HG03066 (cell line): ENCODE measurements at regions not wholly inside any gene's neighbourhood (a gene's known extent, or its start where the extent isn't known, plus 50 kb on each side); places are given as distances from the start of the nearest gene placed in this dataset.

Experiments
- ATAC-seq: cut with Tn5 transposase; IDR thresholded peaks from one replicate; pipeline ENCODE4 v1.9.1; 2021; ENCODE audit warnings: low read depth; ENCODE audit not compliant: unreplicated experiment

DNA sequence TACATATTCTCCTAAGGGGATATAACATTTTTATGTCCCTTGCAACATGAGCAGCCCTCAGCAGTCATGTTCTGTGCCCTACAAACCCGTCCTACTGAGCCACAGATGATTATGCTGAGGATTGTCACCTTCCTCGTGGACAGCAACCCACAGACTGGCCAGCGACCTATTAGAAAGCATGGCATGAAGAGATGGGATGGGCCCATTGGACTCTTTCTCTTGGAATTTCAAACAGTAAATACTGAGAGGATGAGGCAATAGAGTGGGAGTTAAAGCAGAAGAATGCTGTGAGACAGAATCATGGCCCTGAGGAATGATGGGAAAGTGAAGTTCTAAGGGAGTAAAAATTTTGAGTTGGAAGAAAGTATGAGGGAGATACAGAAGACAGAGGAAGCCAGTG, 149.9 kb upstream of the BTG1 start:
- no peak for ATAC-seq

DNA sequence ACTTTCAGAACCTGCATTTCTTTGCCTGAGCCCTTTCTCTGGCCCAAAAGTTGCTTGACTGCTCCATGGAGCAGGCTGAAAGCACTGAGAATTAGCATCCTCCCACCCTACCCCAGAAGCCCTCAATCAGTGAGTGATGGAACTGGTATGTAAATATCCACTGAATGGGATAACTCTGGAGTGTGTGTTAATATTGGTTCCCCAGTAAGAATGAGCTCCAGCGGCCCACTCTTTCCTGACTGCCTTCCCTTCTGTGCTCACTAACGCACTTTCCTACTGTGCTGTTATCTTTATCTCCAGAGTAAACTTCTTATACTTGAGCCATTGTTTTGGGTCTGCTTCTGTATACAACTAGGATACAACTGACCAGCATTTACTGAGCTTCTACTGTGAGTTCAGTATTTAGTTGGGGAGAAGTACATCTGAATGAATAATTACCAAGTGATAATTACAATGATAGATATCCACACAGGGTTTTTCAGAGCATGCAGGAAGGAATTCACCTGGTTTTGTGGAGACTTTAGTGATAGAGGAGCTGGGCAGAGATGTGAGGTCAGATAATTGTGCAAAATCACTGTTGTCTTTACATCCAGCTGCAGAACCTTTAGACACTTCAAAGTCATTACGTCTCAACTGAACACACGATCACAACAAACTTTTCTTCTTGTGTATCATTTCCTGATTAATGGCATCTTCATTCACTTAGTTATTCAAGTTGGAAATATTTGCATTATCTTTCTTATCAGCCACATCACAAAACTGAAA, 149.2 kb upstream of the BTG1 start:
- no peak for ATAC-seq

DNA sequence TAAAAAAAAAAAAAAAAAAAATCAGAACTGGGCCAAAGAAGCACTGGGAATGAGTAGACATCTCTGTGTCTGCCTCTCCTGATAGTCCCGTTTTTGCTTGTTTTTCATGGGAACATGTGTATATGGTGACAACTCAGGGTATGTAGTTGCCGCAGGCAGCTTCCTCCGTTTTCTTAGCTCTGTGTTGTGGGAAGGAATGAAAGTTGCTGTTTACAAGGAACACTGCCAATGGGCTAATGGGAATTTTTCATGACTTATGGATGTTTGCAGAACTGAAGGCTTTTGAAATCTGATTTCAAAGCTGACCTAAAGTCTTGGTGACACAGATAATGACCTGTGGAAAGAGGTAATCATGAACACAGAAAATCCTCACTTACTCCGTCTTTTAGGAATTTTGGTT, 146.4 kb upstream of the BTG1 start:
- no peak for ATAC-seq

DNA sequence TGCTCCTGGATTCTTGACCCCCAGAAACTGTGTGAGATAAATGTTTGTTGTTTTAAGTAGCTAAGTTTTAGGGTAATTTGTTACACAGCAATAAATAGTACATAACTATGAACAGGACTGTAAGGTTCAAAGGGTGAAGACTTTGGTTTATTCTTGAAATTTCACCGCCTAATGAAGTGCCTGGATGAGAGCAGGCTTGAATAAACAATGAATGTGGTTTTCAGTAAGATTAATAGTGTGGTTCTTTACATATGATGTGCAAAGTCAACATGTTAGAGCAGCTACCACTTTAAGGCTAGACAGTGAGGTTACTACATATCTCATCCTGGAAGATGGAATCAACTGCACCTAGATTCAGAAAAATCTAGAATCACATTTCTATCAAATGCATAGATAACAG, 145.2 kb upstream of the BTG1 start:
- no peak for ATAC-seq

DNA sequence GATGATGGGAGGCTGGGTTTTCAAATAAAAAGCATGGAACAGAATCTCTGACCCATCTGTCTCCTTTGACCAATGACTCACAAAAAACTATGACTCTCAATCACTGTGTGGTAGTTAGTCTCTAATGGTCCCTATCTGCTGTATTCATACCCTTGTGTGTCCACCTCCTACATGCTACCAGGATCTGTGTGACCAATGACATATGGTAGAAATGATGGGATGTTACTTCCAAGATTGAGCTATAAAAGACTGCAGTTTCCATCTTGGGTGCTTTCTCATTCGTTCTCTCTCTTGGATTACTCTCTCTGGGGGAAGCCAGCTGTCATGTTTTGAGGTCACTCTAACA, 144.7 kb upstream of the BTG1 start:
- no peak for ATAC-seq

DNA sequence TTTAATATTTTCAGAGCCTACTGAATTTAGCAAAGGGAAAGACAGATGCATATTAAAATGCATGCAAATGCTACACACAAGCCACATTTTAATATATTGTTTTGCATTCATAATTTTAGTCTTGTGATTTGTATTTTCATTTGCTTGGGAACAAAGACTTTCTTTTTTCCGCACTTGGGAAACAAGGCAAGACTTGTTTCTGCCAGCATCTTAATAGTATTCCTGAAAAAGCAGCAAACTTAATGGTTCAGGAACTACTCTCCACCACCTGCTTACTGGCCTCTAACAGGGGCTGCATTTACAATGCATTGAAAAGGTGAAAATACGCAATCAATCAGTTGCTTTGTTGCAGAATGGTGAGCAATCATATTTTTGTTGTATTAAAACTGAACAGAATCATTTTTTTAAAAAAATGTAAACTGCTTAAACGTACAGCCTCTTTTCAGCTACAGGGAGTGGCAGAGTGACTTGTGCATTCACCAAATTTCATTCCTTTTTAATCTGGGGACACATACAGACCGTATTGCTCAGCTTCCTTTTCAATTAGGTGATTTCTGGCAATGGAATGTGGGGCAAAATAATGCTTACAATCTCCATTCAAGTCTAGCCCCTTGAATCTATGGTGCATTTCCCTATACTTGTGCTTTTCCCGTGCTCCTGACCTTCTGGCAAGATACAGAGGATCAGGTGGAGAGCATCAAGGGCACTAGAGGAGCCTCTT, 144.1 kb upstream of the BTG1 start:
- no peak for ATAC-seq

DNA sequence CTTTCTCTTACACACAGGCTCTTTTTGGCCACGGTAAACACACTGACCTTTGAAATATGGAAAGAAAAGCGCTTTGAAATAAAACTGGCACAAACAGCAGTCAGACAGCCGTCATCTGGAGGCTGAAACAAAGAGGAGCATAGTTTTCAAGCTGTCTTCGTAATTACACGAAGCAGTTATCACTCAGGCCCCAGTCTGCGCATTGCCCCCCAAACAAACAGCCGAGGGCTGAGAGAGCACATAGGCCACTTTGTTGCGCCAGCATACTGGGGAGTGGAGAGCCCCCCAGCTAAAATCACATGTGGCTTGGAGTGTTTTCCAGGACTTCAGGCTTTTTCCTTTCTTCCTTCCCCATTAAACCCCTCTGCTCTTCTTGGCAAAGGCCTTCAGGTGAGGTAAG, 142.9 kb upstream of the BTG1 start:
- no peak for ATAC-seq

DNA sequence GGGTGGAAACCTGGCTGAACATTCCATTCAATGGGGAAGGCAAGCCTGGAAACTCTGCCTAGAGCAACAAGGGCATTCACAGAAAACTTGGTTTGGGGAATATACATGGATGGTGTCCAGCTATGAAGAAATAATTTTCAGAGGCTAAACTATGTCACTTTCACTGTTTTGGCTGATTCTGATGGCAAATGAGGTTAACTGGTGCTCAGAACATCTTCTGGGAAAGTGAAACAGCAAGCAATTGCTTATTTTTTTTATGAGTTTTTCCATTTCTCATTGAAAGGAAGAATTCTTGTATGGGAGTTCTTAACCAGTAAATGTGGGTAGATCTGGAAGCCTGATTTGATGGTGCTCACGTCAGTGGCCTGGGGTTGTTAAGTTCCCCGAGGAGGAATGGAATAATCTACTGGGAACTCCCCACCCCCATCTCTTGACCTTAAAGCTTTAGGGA, 132.8 kb upstream of the BTG1 start:
- no peak for ATAC-seq

DNA sequence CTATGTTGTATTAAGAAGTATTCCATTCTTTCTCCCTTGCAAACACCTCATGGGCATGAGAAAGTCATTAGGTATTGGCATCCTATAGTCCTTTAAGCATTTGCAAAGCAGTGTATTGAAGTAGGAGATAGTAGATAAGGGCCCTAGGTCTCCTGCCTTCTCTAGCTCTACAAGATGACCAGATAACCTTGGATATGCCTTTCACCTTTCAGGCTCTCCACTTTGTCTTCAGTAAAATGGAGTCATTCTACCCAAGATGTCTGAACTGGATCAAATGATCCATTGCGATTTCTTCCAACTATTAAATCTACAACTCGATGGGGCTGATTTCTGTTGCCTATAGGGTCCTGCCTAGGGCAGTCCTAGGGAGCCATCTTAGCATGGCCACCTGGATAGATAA, 132.1 kb upstream of the BTG1 start:
- no peak for ATAC-seq

DNA sequence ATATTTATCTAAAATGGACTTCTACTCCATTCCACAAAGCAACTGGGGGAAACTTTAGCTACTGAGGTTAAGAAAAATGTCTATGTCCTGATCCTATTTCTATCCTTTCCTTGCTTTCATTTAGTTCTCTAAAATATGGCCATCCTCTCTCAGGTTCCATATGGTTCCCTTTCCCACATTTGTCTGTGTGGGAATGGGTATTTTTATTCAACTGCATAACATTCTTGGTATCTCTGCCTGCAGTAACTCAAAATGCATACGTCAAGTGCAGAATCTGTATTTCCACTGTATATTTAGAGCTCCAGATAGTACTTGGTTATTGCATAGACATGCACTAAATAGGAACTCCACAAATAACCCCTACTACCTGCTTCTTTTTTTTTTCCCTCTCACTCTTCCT, 130.6 kb upstream of the BTG1 start:
- no peak for ATAC-seq

DNA sequence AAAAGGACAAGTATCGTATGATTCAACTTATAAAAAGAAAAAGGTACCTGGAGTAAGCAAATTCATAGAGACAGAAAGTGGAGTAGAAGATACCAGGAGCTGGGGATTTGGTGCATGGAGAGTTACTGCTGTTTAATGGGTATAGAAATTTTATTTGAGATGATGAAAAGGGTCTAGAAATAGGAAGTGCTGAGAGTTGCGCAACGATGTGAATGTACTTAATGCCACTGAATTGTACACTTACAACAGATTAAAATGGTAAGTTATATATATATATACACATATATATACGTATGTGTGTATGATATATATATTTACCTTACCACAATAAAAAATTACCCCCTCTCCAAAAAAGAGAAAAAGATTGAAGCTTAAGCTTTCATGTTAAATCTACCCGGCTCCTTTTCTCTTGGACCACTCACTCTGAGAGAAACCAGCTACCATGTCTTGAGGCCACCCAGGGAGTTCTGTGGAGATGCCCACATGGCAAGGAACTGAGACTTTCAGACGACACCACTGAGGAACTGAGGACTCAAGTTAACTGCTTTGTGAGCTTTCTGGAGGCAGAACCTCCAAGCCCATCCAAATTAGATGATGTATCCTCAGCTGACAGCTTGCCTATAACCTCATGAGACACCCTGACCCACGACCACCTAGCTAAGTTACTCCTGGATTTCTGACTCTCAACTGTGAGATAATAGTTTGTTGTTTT, 130.0 kb upstream of the BTG1 start:
- no peak for ATAC-seq

DNA sequence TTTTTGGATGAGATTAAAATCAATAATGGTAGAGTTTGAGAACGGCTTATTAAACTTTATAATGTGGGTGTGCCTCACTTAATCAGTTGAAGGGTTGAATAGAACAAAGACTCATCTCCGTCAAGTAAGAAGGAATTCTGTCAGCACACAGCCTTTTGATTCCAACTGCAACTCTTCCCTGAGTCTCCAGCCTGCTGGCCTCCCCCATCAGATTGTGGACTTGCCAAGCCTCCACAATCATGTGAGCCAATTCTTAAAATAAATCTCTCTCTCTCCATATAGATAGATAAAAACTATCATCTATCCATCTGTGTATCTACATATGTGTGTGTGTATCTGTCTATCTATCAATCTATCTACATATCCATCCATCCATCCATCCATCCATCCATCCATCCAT, 127.4 kb upstream of the BTG1 start:
- no peak for ATAC-seq

DNA sequence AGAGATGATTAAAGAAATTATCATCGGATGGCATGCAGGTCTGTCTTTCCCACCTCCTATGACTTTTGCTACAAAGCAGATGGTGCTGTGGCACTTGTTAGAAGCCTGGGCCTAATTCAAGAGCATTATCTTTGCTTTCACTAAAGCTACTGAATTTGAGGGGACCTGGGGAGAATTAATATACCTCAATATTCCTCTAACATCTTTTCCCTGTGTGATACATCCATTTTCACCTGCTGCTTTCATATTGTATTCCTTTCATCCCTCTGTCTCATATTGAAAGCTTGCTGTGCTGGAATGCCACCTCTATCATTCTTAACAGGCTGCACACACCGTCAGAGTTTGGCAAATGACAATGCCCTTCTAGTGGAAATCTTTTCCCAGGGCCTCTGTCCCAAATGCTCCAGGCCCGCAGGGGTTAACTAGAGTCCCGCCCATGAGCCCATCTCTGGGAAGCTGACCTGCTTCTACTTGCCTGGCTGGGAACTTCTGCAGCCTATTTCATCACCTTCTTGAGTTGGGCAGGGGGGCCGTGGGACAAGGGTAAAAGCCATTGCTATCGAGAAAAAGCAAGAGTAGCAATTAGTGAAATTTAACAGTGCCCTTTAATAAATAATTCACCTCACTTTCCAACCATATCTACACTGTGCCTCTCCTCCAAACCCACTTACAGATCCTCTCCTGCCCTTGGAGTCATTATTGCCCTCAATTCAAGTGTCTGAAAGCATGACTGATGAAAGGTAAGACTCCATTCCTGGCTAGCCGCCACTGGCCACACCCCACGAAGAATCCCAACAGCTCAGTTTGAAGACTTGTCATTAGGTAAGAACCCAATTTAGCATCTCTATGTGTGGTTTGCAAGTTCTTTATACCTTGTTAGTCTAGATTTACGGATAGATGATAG, 126.7 kb upstream of the BTG1 start:
- ATAC-seq, result no peak

DNA sequence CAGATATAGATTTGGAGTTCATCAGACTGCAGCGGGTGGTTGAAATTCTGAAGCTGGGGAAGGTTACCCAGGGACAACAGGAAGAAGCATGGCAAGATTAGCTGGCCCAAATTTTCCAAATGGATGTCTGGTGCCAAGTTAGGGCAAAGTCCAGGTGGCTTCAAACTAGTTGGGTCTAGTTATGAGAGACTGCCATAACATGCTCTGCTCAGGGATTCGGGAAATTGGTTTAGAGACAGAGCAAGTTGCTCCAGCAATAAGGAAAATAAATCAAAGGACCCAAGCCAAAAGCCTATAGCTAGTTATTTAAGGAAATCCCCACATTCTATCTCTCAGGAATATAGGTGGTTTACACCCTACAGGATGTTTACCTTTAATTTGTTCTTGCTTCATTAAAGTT, 125.7 kb upstream of the BTG1 start:
- ATAC-seq, result no peak

DNA sequence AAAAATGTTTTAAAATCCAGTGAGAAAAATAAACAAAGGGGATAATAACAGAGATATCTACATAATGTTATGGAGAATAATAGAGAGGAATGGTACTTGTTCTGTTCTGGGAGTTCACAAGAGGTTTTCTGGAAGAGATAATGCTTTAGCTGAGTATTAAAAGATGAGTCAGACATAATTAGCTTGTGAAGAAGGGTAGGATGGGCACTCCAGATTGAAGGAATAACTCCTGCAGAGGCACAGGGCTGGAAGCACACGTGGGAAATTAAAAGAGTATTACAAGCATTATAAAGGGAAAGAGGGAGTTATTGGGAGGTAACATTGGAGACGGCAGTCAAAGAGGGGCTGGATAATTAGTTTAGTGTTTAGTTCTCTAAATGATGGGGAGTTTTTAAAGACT, 124.9 kb upstream of the BTG1 start:
- ATAC-seq, result no peak

DNA sequence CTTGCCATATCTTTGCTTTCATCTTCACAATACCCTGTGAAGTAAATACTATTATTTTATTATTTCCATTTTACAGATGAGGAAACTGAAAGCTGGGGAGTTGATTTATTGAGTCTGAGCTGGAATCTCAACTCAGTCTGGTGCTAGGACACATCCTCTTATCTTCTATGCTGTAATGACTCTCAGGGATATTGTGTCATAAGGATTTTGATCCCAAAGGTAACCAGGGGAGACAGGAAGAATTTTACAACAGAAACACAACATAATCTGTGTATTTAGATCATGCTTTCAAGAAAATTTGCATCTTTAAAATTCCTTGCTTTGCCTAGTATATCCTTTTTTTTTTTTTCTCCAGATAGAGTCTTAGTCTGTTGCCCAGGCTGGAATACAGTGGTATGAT, 123.3 kb upstream of the BTG1 start:
- ATAC-seq, result no peak

DNA sequence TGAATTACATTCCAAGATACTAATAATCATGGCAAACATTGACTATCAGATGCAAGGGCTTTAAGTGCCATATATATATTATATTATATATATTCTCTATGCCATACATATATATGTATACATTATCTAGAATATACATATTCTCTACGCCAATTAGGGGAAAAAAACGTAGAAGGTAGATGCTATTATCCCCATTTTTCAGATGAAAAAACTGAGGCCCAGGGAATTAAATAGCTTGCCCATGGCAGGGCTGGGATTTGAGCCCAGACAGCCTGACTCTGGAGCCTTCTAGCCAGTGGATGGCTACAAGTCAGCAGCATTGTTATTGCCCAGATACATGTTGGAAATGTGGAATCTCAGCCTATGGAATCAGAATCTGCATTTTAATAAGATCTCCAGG, 116.0 kb upstream of the BTG1 start:
- no peak for ATAC-seq

DNA sequence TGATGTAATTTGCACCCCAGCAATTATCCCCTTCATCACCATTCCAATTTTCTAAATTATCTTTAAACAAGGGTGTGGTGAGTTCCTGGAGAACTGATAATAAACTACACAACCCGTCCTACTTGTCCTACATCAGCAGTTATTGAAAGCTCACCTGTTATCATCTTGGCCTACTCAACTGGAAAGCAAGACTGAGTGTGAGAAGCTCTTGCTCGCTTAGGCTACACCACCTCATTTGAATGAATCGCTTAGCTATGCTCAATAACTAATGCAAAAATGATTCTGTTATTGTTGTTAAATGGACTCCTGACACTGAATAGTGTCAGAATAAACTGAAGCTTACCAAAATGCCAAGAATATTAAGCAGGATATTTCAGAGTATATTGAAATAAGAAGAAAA, 115.4 kb upstream of the BTG1 start:
- ATAC-seq, result no peak

DNA sequence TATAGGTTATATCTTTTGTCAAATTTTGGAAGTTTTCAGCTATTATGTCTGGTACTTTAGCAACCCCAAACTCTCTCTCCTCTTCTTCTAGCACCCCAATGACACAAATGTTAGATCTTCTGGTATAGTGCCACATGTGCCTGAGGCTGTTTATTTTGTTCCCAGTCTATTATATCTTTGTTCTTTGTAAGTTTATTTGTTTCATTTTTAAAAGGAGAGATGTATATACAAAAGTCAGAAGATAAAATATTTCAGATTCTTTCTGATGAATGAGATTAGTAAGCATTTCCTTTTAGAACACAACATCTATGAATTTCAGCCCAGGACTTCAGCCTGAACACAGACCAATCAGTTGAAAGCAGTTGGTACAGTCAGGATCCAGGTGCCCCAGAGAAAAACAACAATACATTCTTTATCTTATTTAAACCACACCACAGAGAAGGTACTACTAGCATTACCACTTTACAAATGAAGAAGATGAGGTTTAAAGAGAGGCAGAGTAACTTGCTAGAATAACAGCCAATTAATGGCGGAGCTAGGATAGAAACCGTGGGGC, 114.1 kb upstream of the BTG1 start:
- no peak for ATAC-seq

DNA sequence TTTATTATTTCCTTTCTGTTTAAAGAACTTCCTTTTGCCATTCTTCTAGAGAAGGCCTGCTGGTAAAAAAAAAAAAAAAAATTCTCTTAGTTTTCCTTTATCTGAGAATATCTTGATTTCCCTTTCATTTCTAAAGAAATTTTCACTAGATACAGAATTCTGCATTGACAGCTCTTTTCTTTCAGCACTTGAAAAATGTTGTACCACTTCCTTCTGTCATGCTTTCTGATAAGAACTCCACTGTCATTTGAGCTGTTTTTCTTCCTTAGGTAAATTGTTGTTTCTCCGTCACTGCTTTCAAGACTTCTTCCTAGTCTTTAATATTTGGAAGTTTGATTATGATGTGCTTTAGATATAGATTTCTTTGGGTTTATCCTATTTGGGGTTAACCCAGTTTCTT, 113.6 kb upstream of the BTG1 start:
- no peak for ATAC-seq

DNA sequence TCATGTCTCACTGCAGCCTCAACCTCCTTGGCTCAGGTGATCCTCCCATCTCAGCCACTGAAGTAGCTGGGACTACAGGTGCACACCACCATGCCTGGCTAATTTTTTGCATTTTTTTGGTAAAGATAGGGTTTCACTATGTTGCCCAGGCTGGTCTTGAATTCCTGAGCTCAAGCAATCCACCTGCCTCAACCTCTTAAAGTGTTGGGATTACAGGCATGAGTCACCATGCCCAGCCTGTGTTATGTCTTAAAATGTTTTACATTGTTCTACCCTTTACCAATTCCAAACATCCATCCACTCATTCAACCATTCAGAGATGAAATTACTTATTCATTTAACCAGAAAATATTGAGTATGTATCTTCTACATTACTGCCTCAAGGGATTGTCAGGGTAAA, 111.6 kb upstream of the BTG1 start:
- ATAC-seq, result no peak
